Caco-2 (cell line): ENCODE measurements at regions not wholly inside any gene's neighbourhood (a gene's known extent, or its start where the extent isn't known, plus 50 kb on each side); places are given as distances from the start of the nearest gene placed in this dataset.

Source experiments
- BruUV-seq: library from RNA; stranded (reverse); fragments of 400-500 nt; replicated peaks from 2 replicates; lab custom pipeline; 2021; lab: Mats Ljungman, UMichigan
- CTCF ChIA-PET: fragments of 300-600 bp; sonication (Branson Sonifier 250); formaldehyde crosslinking; loops from one replicate; lab custom pipeline; 2022; ENCODE audit warnings: antibody characterized with exemption; lab: Charles Lee
- POLR2A ChIA-PET: fragments of 300-600 bp; sonication (Branson Sonifier 250); formaldehyde crosslinking; loops from one replicate; lab custom pipeline; 2022; ENCODE audit warnings: antibody characterized with exemption; lab: Charles Lee
- DNase-seq, 2 experiments: peaks; one replicate each; pipeline versions ENCODE4 v3.0.0 to v3.0.0-alpha.2; 2020 to 2022
- H3K27me3 ChIP-seq: replicated peaks from 2 replicates; pipeline ENCODE4 v1.6.0; 2011; ENCODE audit warnings: low read length; ENCODE audit not compliant: control insufficient read depth, insufficient read depth
- H3K36me3 ChIP-seq: 2 replicates; pipeline ENCODE4 v1.5.1; 2011; ENCODE audit warnings: low read length; ENCODE audit not compliant: control insufficient read depth, insufficient read depth
- H3K4me1 ChIP-seq: fragments of 250-450 bp; sonication (Bioruptor Pico); 2 replicates; pipeline ENCODE4 v1.5.1; 2020; ENCODE audit warnings: mild to moderate bottlenecking
- H3K4me3 ChIP-seq: 2 replicates; pipeline ENCODE4 v1.5.1; 2011; ENCODE audit warnings: low read depth, mild to moderate bottlenecking, control low read depth, low read length
- H3K9me3 ChIP-seq: fragments of 250-450 bp; sonication (Bioruptor Pico); 2 replicates; pipeline ENCODE4 v1.5.1; 2020; ENCODE audit warnings: mild to moderate bottlenecking, moderate library complexity
- H3K27ac Mint-ChIP-seq: one replicate; pipeline ENCODE4 v1.8.0; 2022; ENCODE audit warnings: mixed read lengths; ENCODE audit not compliant: unreplicated experiment
- H3K27me3 Mint-ChIP-seq: one replicate; pipeline ENCODE4 v1.8.0; 2022; ENCODE audit warnings: mixed read lengths; ENCODE audit not compliant: insufficient read depth, unreplicated experiment
- H3K36me3 Mint-ChIP-seq: one replicate; pipeline ENCODE4 v1.8.0; 2022; ENCODE audit warnings: mild to moderate bottlenecking, mixed read lengths; ENCODE audit not compliant: insufficient read depth, unreplicated experiment
- H3K4me1 Mint-ChIP-seq: one replicate; pipeline ENCODE4 v1.8.0; 2022; ENCODE audit warnings: low read depth, mixed read lengths; ENCODE audit not compliant: unreplicated experiment
- H3K4me3 Mint-ChIP-seq: one replicate; pipeline ENCODE4 v1.8.0; 2022; ENCODE audit warnings: mild to moderate bottlenecking, moderate library complexity, mixed read lengths; ENCODE audit not compliant: unreplicated experiment
- H3K9me3 Mint-ChIP-seq: one replicate; pipeline ENCODE4 v1.8.0; 2022; ENCODE audit warnings: mixed read lengths; ENCODE audit not compliant: unreplicated experiment
- intact Hi-C: fragments of 100-400 bp; cut with micrococcal nuclease; formaldehyde crosslinking; loops from one replicate; pipeline ENCODE4 v1.10.0; 2022; ENCODE audit not compliant: unreplicated experiment
- TF ChIP-seq, protein P1 (sequence below), 2 experiments: fragments of 200-600 bp in 1 of 2; IDR thresholded peaks; 1 replicate in 1 of 2; 2 replicates in 1 of 2; pipeline versions ENCODE4 v1.5.1 to v1.8.0; 2011 to 2022; ENCODE audit warnings: antibody characterized with exemption in 1 of 2, control low read depth in 1 of 2, inconsistent platforms in 1 of 2, low read depth in 1 of 2, low read length in 1 of 2, mild to moderate bottlenecking in 1 of 2, moderate library complexity in 1 of 2; ENCODE audit not compliant: insufficient read depth in 1 of 2, severe bottlenecking in 1 of 2, unreplicated experiment in 1 of 2

DNA sequence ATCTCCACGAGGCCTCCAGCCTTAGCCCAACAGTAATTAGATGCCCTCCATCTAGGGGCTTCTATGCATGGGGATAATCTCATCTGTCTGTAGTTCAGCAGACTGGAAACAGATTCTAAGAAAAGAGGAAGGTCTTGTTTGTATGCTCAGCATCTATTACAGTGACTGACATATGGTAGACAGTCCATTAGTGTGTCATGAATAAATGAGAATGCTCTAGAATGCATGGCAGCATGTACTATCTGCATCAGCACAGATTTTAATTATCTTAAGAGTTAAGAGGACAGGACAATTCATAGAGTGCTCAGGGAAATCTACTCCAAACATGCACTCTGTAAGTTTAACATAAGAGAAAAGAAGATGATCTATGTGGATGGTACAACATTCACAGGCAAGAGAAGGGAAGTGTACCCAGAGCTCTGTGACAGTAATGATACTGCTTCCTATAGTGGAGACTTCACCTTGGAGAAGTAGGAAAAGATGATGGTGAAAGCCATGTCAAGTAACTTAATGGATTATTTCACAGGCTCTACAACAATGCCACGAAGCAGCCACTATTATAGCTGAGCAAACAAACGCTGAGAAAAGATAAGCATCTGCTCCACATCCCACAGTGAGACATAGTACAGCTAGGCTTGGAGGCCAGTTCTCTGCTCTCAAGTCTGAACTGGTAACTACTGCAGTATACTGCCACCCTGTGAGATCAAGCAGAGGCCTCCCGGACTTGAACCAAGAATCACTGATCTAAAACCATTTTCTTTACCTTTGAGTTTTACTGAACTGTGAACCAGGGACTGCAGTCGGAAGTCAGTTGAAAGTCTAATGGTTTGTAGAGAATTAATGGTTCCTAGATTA is 309.2 kb upstream of the SPTLC3 start:
- no peak overlapping the region for H3K27ac Mint-ChIP-seq
- Histone ChIP-seq H3K27me3 (no peaks in the 10 kb centered on the region), H3K36me3 (no peaks in the 10 kb centered on the region), H3K4me3 (no peak overlapping the region), H3K4me1 (no peaks in the 10 kb centered on the region), H3K9me3 (no peaks in the 10 kb centered on the region)
- TF ChIP-seq, protein P1, sequence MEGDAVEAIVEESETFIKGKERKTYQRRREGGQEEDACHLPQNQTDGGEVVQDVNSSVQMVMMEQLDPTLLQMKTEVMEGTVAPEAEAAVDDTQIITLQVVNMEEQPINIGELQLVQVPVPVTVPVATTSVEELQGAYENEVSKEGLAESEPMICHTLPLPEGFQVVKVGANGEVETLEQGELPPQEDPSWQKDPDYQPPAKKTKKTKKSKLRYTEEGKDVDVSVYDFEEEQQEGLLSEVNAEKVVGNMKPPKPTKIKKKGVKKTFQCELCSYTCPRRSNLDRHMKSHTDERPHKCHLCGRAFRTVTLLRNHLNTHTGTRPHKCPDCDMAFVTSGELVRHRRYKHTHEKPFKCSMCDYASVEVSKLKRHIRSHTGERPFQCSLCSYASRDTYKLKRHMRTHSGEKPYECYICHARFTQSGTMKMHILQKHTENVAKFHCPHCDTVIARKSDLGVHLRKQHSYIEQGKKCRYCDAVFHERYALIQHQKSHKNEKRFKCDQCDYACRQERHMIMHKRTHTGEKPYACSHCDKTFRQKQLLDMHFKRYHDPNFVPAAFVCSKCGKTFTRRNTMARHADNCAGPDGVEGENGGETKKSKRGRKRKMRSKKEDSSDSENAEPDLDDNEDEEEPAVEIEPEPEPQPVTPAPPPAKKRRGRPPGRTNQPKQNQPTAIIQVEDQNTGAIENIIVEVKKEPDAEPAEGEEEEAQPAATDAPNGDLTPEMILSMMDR (IDR thresholded peaks at IDR 0.05; ENCODE audit: insufficient read depth in 1 of 2, low read depth in 1 of 2, low read length in 1 of 2, severe bottlenecking in 1 of 2, unreplicated experiment in 1 of 2), result no peak
- no peaks in the 10 kb centered on the region for H3K27me3 Mint-ChIP-seq
- CTCF ChIA-PET, result no interaction called here
- DNase-seq, result peak in 1 of 2 experiments; percentile 6
- POLR2A ChIA-PET, result no interaction called here
- no peaks in the 10 kb centered on the region for H3K4me1 Mint-ChIP-seq
- H3K36me3 Mint-ChIP-seq, result no peaks in the 10 kb centered on the region
- no peaks in the 10 kb centered on the region for H3K9me3 Mint-ChIP-seq
- no peak overlapping the region for H3K4me3 Mint-ChIP-seq
- intact Hi-C loops, result no loop called here
- BruUV-seq, result no TSS peak

DNA sequence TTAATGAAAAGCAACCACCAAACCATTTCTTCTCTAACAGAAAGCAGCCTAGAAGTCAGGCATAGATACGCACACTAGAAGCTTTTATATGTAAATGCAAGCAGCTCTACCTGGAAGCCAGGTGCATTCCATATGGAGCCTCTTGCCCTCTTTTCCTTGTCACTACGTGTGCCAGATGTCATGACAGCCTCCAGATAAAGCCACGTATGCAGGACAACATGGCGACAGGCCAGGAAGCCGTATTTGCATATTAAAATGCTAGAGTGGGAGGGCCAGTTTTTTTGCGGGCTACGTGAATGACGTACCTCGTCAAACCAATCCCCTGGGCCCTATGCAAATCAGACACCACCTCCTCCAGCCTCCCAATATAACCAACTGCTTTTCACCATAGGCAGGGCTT is 308.1 kb upstream of the SPTLC3 start:
- TF ChIP-seq, protein P1 (IDR thresholded peaks at IDR 0.05; ENCODE audit: insufficient read depth in 1 of 2, low read depth in 1 of 2, low read length in 1 of 2, severe bottlenecking in 1 of 2, unreplicated experiment in 1 of 2), result no peak
- POLR2A ChIA-PET, result no interaction called here
- Histone ChIP-seq H3K4me3 (no peak overlapping the region), H3K27me3 (no peaks in the 10 kb centered on the region), H3K9me3 (no peaks in the 10 kb centered on the region), H3K36me3 (no peaks in the 10 kb centered on the region), H3K4me1 (no peaks in the 10 kb centered on the region)
- Mint-ChIP-seq H3K4me3 (no peak overlapping the region), H3K27me3 (no peaks in the 10 kb centered on the region), H3K4me1 (no peaks in the 10 kb centered on the region), H3K36me3 (no peaks in the 10 kb centered on the region), H3K27ac (no peak overlapping the region), H3K9me3 (no peaks in the 10 kb centered on the region)
- no peak for DNase-seq
- CTCF ChIA-PET, result no interaction called here
- no TSS peak for BruUV-seq
- intact Hi-C loops, result no loop called here

DNA sequence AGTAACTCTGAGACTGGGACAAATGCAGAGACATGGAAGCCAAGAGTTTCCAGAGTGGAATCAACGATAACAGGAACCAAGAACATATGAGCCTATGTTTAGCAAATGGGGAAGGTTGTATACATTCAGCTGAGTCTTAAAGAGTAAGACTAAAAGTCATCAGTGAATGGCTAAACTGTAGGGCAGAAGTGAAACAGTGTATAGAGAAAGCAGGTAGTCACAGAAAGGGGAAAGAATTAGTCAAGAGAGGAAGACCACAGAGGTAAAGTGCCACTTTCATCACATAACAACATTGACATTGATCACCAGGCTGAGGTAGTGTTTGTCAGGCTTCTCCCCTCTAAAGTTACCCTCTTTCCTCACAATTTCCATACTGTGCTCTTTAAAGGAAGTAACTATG is 306.5 kb upstream of the SPTLC3 start:
- no peaks in the 10 kb centered on the region for H3K4me1 ChIP-seq
- Mint-ChIP-seq H3K9me3 (no peaks in the 10 kb centered on the region), H3K27ac (no peak overlapping the region), H3K4me3 (no peak overlapping the region), H3K27me3 (no peaks in the 10 kb centered on the region), H3K4me1 (no peaks in the 10 kb centered on the region), H3K36me3 (no peaks in the 10 kb centered on the region)
- no peaks in the 10 kb centered on the region for H3K36me3 ChIP-seq
- no peak for DNase-seq
- POLR2A ChIA-PET, result no interaction called here
- CTCF ChIA-PET, result no interaction called here
- no peak overlapping the region for H3K4me3 ChIP-seq
- no TSS peak for BruUV-seq
- TF ChIP-seq, protein P1 (IDR thresholded peaks at IDR 0.05; ENCODE audit: insufficient read depth in 1 of 2, low read depth in 1 of 2, low read length in 1 of 2, severe bottlenecking in 1 of 2, unreplicated experiment in 1 of 2), result no peak
- H3K9me3 ChIP-seq, result no peaks in the 10 kb centered on the region
- intact Hi-C loops, result no loop called here
- H3K27me3 ChIP-seq, result no peaks in the 10 kb centered on the region
